HG03025 (cell line): ENCODE measurements at regions not wholly inside any gene's neighbourhood (a gene's known extent, or its start where the extent isn't known, plus 50 kb on each side); places are given as distances from the start of the nearest gene placed in this dataset.
"Not testable (repeated sequence)": the region's sequence is repeated elsewhere in the genome, so short reads cannot be mapped to it uniquely, and the experiment has no call there.

ENCODE experiments used
- ATAC-seq: cut with Tn5 transposase; IDR thresholded peaks from one replicate; pipeline ENCODE4 v1.9.1; 2021; ENCODE audit warnings: mild to moderate bottlenecking, moderate library complexity; ENCODE audit not compliant: unreplicated experiment, low FRiP score

DNA sequence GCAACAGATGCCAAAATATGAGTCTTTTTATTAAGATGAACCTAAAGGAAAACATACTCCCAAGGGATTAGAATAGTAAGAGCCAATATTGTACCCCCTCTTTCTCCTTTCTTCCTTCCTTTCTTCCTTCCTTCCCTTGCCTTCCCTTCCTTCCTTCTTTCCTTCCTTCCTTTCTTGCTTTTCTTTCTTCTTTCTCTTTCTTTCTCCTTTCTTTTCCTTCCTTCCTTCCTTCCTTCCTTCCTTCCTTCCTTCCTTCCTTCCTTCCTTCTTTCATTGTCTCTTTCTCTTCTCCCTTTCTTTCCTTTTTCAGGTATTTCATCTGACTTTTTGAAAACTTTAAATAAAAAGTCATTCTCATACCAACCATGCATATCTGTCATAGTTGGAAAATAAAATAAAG lies 892.5 kb downstream of the LRFN5 start:
- ATAC-seq: no peak

DNA sequence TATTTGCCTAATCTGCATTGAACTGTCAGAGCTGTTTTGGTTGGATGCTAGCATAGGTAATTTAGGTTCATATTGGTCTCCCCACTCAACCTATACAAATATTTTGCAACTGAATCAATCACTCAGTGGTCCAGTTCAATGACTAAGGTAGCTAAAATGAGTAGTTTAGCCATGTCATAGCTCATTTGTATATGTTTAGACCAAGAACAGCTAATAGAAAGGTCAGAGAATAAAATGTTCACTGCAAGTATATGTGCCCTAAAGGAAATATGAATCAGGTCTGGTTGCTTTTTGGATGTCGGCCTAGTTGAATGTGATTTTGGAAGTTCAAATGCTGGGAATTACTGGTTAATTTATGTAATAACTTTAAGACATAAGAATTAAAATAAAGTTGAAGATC lies 883.9 kb downstream of the LRFN5 start:
- ATAC-seq: no peak

GRCh38 chr14:42488965-42489364 lies 882.3 kb downstream of the LRFN5 start:
- ATAC-seq: no peak

DNA sequence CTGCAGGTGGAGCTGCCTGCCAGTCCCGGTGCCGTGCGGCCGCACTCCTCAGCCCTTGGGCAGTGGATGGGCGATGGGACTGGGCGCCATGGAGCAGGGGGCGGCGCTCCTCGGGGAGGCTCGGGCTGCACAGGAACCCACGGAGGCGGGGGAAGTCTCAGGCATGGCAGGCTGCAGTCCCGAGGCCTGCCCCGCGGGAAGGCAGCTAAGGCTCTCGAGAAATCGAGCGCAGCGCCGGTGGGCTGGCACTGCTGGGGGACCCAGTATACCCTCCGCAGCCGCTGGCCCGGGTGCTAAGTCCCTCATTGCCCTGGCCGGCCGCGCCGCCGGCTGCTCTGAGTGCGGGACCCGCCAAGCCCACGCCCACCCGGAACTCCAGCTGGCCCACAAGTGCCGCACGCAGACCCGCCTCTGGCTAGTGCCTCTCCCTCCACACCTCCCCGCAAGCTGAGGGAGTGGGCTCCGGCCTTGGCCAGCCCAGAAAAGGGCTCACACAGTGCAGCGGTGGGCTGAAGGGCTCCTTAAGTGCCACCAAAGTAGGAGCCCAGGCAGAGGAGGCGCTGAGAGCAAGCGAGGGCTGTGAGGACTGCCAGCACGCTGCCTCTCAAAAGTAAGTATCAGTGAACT lies 875.8 kb downstream of the LRFN5 start:
- not testable (repeated sequence) for ATAC-seq

- ATAC-seq: not testable (repeated sequence)
These were observed 875.0 kb downstream of the LRFN5 start for GRCh38 chr14:42481714-42482113.

DNA sequence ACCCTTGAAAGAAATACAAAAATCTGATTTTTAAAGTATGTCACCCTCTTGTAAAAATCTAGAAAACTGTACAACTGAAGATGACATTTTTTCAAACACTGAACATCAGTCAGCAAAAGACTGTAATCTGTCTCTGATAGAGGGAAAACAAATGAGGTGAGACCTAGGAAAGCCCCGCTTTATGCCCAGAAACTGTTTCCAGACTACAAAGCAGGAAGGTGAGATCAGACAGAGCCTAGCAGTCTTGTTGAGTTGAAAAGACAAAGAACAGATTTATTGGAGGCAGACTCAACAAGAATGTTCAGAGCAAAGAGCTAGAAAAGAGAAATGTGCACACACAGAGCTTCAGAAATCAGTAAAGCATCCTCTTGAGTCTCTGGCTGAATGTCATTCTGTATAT lies 873.6 kb downstream of the LRFN5 start:
- no peak for ATAC-seq

DNA sequence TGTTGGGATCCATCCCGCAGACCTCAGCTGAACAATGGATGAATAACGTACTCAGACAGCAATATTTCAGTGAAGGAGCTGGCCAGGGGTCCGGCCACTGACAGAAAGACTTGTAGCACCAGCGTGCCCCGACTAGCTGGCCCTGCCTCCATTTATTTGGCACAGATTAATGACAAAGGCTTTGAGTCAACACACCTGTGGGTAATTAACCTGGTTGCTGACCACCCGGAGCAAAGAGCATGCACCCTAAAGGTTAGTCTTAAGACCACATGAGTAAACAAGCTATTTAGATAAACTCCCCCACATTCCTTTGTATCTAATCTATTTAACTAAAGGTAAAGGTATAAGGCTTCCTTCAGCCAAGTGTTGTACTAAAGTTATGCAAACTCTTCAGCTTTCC lies 868.6 kb downstream of the LRFN5 start:
- ATAC-seq: no peak

DNA sequence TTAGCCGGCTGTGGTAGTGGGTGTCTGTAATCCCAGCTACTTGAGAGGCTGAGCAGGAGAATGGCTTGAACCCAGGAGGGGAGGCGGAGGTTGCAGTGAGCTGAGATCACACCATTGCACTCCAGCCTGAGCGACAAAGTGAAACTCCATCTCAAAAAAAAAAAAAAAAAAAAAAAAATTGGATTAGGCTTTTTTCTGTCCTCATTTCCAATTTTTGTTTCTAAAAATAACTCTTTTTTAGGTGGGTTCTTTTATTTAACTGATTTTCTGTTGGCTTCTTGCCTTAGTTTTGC lies 863.7 kb downstream of the LRFN5 start:
- no peak for ATAC-seq

DNA sequence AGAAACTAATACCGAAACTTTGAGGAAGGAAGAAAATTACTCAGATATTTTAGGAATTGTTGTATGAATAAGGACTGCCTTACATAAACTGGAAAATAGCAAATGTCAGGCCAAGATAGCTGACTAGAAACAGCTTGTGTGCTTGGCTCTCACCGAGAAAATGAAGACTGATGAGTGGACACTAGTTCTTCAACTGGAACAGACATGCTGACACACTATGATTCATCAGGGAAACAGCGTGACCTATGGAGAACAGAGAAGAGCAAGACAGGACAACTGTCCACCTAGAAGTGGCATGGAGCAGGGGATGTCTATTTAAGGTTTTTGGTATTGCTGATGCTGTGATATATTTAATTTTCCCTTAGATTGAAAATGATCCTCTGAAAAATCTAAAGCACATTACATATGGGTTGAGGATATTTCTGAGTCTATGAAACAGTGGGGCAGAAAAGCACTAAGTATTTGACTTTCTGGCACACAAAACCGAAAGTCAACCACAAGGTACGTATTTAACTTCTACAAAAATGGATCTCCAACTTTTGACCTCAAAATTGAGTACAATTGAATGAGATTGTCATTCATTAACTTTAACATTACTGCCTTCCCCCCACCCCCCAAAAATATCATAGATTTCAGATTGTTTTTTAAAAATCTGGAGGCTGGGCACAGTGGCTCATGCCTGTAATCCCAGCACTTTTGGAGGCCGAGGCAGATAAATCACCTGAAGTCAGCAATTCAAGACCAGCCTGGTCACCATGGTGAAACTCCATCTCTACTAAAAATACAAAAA lies 863.2 kb downstream of the LRFN5 start:
- ATAC-seq: no peak

DNA sequence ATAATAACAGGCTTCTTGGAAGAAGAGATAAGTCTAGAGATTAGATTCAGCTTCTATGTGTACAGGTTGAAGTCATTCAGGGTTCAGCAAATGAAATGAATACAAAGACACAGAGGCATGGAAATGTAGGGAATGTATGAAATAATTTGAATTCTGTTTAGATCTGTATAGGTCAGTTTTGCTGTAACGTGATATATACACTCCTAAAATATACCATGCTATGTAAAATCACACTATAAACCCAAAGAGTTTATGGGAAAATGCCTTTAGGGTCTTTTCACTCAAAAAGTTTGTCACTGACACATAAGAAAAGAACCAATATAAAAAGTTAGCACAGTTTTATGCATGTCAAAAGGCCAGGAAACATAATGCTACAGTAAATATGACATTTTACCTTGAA lies 854.0 kb downstream of the LRFN5 start:
- no peak for ATAC-seq

DNA sequence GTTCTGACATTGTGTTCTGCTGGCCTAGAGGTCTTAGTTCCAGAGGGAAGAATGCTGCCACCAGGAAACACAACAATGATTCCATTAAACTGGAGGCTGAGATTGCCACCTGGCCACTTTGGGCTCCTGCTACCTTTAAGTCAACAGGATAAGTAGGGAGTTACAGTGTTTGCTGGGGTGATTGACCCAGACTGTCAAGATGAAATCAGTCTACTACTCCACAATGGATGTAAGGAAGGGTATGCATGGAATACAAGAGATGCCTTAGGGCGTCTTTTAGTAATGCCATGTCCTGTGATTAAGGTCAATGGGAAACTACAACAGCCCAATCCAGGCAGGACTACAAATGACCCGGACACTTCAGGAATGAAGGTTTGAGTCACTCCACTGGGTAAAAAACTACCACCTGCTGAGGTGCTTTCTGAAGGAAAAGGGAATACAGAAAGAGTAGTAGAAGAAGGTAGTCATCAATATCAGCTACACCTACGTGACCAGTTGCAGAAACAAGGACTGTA lies 852.6 kb downstream of the LRFN5 start:
- no peak for ATAC-seq

- ATAC-seq: no peak
These were observed 834.9 kb downstream of the LRFN5 start for GRCh38 chr14:42441615-42442014.

- ATAC-seq: no peak
These were observed 831.1 kb downstream of the LRFN5 start for GRCh38 chr14:42437809-42438208.

DNA sequence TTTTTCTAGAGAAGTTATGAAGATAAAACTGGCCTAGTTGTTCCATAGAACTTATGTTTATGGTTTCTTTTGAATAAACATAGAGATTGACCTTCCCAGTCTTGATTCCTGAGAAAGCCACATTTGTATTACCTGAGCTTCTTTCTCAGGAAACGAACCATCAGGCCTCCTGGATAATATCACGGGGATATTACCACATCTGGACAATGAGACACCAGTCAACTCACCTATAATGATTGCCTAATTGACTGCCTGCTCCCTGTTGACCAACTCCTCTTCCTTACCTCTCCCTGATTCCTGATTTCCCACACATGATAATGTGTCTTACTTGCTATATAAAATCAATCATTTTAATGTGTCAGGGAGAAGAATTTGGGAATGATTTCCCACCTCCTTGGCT lies 822.7 kb downstream of the LRFN5 start:
- no peak for ATAC-seq

GRCh38 chr14:42428996-42429395 lies 822.3 kb downstream of the LRFN5 start:
- ATAC-seq: peak; percentile 88

- no peak for ATAC-seq
These were observed 817.8 kb downstream of the LRFN5 start for GRCh38 chr14:42424501-42424900.

GRCh38 chr14:42421377-42422078 lies 814.9 kb downstream of the LRFN5 start:
- ATAC-seq: no peak

DNA sequence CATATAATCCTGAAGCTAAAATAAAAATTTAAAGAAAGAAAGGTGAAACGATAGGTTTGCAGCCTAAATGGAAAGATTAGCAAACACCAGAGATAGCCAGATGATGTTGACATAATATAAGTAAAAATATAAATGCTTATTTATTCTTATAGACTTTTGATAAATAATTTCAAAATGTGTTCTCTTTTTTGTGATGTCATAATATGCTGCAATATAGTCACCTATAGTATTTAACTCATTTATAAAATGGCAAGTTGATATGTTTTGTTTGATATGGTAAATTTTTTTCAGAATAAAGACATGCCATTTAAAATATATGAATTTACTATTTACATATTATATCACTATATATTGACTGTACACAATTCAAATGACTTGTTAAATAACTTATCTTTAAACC lies 813.4 kb downstream of the LRFN5 start:
- ATAC-seq: no peak

- ATAC-seq: no peak
These were observed 800.5 kb downstream of the LRFN5 start for GRCh38 chr14:42407153-42407552.

DNA sequence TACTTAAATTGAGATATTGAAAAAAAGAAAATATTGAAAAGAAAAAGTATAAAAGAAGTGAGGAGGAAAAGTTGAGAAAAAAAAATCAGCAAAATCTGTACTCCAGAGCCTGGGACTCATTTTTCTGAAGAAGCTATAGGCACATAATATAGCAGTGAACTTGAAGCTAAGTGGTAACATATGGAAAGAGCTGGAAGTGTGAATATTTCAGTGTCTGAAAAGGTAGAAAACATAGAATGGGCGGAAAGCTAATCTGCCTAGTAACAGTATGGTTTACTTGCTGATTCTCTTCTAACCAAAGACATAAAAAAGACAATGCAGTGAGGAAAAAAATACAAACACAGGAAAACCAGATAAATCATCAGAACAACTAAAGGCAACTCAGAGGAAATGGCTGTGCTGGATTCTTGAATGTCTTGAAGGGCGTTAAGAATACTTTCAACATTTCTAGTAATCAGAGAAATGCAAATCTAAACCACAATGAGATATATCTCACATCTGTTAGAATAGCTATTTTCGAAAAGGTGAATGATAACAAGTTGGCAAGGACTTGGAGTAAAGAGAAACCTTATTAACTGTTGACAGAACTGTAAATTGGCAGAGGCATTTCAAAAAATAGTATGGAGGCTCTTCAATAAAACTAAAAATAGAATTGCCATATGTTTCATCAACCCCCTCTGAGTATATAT lies 784.6 kb downstream of the LRFN5 start:
- no peak for ATAC-seq

GRCh38 chr14:42378880-42379279 lies 772.2 kb downstream of the LRFN5 start:
- no peak for ATAC-seq
